HG03575 (cell line): ENCODE measurements at regions not wholly inside any gene's neighbourhood (a gene's known extent, or its start where the extent isn't known, plus 50 kb on each side); places are given as distances from the start of the nearest gene placed in this dataset.
"Not testable (repeated sequence)": the region's sequence is repeated elsewhere in the genome, so short reads cannot be mapped to it uniquely, and the experiment has no call there.

ENCODE experiments used
- ATAC-seq: cut with Tn5 transposase; IDR thresholded peaks from one replicate; pipeline ENCODE4 v1.9.1; 2021; ENCODE audit not compliant: unreplicated experiment, insufficient number of reproducible peaks, low FRiP score; ENCODE audit errors: extremely low read depth

DNA sequence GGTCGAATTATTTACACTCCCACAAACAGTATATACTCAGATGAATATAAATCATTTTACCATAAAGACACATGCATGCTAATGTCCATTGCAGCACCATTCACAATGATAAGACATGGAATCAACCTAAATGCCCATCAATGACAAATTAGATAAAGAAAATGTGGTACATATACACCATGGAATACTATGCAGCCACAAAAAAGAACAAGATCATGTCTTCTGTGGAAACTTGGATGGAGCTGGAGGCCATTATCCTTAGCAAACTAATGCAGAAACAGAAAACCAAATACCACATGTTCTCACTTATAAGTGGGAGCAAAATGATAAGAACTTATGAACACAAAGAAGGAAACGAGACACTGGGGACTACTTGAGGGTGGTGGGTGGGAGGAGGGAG, 125.3 kb downstream of the CD83 start:
- ATAC-seq: not testable (repeated sequence)

DNA sequence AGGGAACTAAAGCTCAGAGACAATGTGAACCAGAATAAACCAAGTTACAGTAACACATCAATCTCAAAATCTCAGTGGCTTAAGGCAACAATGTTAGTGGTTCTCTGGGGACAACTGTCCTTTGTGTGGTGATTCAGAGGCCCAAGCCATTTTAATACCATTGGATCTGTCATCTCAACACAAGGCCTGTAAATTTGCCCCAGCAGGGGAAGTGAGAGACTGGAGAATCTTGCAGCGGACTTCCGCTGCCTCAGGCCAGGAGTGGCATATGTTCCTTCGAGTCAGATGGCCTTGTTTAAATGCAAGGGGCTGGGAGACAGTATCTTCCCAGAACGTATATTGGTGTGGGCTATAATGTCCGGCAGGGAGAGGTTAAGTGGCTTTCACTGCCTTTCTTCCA, 126.0 kb downstream of the CD83 start:
- no peak for ATAC-seq

DNA sequence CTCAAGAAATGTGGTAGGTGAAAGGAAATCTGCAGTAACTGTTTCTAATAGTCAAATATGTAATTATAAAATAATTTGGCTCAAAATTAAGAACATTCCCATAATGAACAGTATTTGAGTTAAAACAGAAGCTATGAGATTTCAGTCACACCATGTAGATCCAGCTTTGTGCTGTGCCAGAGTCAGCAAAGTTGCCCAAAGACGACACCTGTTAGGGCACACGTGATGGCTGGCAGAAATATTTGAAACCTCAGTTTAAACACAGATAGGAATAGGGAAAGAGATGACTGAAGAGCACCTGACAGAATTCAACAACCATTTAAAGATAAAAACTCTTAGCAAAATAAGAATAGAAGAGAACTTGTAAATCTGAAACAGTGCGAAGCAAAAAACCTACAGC, 129.3 kb downstream of the CD83 start:
- no peak for ATAC-seq

DNA sequence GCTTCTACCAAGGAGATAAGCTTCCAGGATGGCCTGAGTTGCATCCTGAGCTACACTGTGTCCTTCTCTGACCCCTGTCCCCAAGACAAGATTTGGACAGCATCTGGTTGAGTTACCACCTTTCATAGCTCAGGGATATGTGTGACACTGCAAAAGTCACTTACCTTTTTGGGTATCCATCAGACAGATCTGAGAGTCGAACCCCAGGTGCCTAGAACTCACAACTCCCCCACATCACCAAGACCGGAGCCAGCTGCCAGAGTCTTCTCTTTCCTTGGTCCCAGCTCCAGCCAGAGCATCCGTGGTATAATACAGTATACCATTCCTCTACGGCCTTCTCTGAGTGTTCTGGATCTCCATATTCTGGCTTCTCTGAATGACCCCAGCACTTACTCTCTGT, 133.0 kb downstream of the CD83 start:
- ATAC-seq: no peak

DNA sequence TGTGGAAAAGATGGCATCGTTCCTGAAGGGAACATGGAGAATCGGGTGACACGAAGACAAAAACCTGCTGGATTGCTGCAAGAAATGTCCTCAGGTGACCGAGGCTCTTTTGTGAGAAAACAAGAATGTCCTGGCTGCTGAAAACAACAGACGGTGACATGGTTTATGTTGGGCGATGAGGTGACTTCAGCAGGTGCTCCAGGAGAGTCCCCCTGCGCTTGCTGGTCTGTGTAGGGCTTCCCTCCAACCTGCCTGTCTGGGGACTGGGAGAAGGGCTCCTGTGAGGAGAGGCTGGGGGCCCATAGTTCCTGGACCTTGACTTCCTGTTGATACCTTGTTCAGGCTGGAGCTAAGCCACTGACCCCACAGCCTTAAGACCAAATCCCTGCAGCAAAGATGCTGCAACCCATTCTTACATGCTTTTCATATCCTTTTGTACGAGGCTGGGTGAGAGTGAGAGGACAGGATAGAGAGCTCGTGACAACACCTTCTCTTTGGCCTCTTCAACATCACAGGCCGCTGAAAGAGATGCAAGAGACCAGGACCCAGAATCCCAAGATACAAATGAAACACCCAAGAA, 134.8 kb downstream of the CD83 start:
- ATAC-seq: no peak

DNA sequence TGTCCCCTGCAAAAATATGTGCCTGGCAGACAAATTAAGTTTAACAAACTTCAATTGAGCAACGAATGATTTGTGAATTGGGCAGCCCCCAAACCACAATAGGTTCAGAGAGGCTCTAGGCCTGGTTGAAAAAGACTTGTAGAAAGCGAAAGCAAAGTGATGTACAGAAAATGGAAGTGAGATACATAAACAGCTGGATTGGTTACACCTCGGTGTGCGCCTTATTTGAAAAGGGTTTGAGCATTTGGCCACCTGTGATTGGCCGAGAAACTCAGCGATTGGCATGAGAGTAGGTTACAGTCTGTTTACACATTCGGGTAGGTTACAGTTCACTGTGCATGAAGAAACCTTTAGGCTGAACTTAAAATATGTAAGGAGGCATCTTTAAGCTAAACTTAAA, 136.9 kb downstream of the CD83 start:
- ATAC-seq: no peak

DNA sequence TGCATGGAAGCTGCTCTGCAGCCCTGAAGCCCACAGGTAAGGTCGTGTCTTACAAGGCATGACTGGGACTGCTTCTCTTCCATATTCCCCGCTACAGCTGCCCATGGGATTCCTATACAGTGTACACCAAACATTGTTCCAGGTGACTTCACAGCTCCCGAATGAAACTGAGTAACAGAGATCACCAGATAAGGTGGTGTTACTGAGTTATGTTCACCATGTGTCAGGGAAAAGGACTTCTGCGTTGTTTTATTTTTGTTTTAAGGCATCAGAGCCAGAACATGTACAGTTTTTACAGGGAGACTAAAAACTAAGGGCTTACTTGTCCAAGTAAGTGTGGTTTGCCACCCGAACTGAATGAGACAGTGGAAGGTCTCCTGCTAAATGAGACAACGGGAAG, 138.3 kb downstream of the CD83 start:
- ATAC-seq: no peak

DNA sequence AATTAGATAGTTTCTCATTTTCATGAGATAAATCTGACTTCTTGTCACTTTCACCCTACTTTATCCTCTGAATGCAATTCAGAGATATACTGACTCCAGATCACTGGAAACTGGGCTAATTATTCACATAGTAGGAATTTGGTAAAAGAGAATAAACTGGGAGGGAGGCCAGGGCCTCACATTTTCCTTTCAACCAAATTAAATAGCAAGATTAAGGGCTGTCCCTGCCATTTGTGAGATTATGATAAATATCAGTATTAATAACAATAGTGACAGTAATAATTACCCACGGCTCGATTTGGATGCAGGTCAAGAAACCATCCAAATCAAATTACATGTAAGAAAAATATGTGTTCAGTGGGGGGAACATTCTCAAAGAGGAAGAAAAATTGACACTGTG, 140.5 kb downstream of the CD83 start:
- no peak for ATAC-seq

DNA sequence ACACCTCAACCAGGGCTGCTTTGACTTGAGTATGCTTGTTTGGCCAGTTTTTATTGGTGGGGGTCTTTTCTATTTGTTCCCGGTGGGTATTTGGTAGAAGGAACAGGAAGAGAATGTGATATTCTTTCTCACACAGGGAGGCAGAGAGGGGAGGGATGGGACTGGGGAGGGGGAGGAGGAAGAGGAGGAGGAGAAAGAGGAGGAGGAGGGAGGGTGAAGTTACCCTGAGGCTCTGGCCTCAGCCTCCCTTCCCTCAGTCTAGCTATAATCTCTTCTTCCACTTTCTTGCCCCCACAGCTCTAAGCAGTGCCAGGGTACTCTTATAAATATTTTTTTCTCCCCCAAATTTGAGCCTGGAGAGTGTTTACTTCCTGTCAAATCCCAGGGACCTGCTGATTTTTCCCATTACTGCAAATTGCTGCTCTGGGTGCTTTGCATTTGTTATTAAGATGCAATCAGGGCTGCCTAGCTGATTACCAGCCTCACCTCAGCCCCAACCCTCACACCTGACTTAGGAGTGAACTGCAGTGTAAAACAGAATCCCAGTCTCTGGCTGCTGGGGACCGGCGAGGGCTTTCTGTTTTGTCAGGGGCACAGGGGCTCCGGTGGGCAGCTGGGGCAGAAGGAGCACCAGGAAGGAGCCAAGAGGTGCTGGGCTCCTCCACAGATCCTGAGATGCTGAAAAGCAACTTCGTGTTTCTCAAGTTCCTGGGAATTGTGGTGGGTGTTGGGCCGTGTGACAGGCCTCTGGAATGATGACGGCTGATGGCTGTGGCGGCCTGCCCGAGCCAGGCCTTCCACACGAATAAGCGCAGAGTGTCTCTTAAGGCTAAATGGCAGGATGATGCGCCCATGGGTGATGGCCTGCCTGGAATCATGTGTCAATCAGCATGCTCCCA, 141.4 kb downstream of the CD83 start:
- ATAC-seq: no peak

DNA sequence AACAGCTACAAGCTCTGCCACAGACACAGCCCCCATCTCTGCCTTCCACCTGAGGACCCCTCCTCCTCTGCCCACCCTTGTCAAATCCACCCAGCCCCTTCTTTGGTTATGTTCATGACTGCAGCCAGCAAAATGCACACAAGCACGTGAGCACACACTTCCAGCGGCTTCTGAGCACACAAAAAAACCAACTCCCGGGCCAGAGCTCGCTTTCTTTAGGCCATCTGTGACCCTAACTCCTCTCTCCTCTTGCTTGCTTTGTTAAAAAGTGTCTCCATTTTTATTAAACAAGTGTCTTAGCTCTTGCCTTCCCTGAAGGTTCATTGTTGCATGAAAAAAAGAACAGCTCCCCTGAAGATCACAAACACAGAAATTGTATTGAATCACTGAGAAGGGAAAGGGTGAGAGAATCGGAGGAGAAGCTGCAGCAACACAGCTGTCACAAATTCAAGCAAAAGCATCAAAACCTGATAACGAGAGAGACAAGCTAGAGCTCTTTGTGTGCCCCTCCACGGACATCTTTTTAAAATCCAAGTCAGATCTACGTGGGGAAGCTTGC, 142.1 kb downstream of the CD83 start:
- ATAC-seq: no peak

DNA sequence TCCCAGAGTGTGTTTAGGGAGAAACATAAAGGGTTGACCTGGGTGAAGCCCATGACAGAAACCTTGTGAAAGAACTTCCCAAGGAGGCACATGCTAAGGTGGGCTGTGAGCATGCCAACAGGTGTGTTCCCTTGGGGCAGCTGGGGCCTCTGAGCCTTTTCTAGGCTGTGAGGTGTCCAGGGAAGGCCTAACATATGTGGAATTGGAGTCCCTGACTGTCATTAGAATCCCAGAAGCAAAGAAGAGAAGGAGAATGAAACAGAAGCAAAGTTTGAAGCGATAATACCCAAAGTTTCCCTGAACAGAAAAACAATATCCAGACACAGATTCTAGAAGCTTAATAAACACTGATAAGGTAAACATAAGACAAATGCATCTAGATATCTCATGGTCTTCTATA, 143.3 kb downstream of the CD83 start:
- ATAC-seq: no peak

DNA sequence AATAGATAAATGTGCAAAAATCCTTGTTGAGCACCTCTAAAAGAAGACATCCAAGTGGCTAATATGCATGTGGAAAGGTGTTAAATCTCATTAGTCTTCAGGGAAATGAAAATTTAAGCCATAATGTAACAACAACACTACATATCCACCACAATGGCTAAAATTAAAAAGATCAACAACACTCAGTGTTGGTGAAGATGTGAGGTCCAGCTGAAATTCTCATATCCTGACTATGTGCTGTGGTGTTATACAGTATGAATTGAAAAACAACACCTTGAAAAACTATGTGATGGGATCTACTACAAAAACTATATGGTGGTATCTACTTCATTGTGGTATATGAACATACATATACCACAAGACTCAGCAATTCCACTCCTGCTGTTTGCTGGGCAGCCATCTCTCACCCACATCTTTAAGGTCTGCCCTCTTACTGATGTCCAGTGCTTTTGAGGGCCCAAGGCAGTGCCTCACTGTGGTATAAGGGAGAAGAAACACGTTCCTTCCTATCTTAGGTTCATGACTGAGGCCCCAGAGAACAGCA, 146.4 kb downstream of the CD83 start:
- no peak for ATAC-seq

DNA sequence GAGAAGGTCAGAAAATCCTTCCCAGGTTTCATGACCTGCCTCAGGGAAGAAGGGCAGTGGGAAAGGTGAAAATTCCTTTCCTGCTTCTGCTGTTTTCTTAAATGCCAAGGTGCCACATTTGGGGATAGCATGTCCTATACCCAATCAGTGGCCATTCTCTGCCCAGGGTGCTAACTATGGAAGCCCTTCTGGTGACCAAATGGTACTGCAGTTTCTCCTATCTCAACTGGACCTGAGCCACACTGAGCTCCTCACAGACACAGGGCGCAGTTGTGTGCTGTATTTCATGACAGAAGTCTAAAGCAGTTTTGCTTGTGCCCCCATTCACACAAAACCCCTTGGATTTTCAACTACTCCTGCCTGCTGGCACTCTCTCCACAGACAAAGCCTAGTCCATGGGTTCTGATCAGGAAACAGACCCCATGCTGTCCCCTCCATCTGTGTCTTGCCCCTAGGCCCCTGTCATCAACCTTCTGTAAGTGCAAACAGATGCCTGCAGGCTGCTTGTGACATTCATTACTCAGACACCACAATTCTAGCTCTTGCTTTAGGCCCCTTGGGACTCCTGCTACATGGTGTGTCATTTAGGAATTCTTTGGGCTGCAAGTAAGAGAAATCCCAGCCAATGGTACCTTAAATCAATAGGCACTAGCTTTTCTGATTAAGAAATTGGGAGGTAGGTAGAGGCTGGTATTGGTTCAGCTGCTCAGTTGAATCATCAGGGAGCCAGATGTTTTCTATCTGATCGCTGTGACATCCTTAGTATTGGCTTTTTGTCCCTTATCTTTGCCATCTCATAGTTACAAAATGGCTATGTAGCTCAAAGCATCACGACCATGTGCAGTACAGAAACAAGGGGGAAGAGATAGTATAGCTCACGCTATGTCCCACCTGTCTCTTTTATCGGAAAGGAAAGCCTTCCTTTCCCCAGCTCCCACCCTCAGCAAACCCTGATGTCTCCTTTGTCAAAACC, 147.8 kb downstream of the CD83 start:
- no peak for ATAC-seq

DNA sequence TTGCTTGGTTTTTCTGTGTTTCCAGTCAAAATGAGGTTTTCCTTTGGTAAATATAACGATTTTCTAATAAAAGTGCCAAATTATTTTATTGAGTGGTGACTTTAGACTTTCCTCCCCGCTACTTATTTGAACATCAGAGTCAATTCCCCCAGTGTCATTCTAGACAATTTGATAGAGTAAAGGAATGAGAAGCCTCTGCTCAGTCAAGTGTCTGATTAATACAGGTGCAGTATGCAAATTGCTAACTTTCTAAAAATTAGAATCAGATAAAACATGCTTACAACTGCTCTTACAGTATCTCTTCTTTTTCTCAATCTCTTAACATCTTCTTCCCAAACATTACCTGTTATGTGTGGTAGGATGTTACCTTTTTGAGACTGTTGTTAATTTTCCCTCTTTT, 148.7 kb downstream of the CD83 start:
- ATAC-seq: no peak

DNA sequence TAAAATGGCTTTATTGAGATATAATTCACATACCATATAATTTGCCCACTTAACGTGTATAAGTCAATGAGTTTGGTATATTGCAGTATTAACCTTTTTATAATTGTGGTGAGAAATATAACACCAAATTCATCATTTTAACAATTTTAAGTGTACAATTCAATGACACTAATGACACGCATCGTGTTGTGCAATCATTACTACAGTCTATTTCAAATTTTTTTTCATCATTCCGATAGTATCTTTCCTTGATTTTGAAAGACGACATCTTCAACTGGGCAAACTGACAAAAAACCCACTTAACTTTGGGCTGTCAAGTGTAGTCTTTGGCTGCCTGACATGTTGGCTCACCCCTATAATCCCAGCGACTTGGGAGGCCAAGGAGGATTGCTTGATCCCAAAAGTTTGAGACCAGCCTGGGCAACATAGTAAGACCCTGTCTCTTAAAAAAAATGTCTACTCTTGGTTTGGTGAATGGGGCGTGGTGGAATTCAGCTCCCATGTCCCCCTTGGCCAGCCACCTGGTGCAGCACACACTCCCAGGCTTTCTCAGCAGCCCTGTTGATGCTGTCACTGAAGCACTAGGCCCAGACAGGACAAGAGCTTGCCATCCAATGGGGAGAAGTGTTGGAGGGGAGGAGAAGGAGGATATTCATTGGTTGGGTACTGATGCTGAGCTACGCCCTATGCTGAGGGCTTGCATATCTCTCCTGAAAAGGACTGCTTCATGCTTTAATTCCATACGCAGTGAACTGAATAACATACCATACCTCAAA, 150.5 kb downstream of the CD83 start:
- ATAC-seq: no peak

DNA sequence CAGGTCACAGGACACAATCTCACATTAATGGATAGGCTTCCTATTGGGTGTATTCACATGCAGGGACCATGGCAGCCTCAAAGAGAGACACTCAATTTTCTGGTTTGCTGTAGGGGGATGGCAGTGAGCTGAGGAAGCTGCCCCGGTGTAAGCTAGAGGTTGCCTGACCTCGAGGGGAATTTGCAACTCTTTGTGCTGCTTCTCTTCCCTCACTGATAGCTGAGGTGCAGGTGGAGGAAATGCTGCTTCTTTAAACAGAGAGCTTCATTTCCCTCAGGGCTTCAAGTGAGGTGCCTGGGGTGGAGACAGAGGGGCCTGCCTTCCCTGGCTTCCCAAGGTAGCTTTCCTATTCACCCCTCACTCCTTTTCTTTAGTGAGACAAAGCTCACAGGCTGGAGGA, 151.9 kb downstream of the CD83 start:
- ATAC-seq: no peak

DNA sequence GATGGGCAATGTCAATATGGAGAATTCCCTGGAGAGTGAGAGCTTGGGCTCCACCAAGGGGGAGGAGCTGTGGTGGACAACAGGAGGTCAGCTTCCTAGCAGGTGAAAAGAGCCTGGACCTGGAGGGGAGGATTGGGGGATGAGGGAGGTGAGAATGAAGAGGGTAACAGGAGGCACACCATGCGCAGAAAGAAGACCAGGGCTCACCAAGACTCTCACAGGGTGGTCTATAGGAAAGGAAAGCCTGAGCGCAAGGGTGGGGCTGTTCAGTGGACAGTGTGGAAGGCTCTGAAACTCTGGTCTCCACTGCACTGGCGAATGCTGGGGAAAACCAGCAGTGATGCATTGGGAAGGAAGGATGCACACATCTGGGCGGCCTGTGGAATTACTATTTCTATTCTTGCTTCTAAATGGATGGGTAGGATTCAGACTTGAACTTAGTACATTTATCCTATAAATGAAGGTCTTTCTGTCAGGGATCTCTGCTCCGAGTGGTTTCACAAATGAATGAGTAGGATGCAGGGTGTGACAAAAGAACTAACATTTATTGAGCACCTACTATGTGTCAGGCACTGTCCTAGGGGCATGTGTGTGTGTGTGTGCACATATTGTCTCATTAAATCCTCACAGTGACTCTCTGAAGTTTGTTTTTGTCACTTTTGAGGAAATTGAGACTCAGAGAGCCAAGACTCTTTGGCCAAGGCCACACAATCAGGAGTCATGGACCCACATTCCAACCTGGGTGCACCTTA, 152.7 kb downstream of the CD83 start:
- no peak for ATAC-seq
